MM.1S (cell line): ENCODE measurements at regions not wholly inside any gene's neighbourhood (a gene's known extent, or its start where the extent isn't known, plus 50 kb on each side); places are given as distances from the start of the nearest gene placed in this dataset.

Experiments used
- EZH2 ChIP-seq: fragments of 300-600 bp; sonication (generic); optimal IDR thresholded peaks from 2 replicates; pipeline ENCODE3; 2017; ENCODE audit warnings: low read depth, mild to moderate bottlenecking, antibody characterized with exemption, low read length, mixed read lengths
- TF ChIP-seq, protein P1 (sequence below): fragments of 300-600 bp; sonication (generic); IDR thresholded peaks from 2 replicates; pipeline ENCODE4 v1.5.1; 2016; ENCODE audit warnings: antibody characterized with exemption, low read length, mixed read lengths

DNA sequence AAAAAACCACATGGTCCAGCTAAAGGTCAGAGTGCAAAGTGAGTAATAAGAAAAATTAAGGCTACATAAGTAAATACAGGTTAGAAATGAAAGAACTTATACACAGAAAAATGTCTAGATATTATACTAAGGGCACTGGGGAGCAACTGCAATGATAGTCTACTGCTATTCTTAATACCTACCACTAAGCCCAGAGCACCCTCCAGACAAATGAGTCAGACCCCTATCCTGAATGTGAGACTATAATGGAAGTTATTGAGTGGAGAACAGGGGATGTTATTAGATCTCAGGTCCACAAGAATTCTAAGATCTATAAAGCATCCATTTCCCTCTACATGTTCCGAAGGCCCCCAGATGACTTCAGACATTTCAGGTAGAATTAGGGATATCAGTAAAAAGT is 438.3 kb downstream of the PRELID2 start:
- TF ChIP-seq, protein P1, sequence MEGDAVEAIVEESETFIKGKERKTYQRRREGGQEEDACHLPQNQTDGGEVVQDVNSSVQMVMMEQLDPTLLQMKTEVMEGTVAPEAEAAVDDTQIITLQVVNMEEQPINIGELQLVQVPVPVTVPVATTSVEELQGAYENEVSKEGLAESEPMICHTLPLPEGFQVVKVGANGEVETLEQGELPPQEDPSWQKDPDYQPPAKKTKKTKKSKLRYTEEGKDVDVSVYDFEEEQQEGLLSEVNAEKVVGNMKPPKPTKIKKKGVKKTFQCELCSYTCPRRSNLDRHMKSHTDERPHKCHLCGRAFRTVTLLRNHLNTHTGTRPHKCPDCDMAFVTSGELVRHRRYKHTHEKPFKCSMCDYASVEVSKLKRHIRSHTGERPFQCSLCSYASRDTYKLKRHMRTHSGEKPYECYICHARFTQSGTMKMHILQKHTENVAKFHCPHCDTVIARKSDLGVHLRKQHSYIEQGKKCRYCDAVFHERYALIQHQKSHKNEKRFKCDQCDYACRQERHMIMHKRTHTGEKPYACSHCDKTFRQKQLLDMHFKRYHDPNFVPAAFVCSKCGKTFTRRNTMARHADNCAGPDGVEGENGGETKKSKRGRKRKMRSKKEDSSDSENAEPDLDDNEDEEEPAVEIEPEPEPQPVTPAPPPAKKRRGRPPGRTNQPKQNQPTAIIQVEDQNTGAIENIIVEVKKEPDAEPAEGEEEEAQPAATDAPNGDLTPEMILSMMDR = no peak
- TF ChIP-seq EZH2 = no peak
